GM19025 (cell line): ENCODE measurements at regions not wholly inside any gene's neighbourhood (a gene's known extent, or its start where the extent isn't known, plus 50 kb on each side); places are given as distances from the start of the nearest gene placed in this dataset.

Experiments used
- ATAC-seq: cut with Tn5 transposase; IDR thresholded peaks from one replicate; pipeline ENCODE4 v1.9.1; 2021; ENCODE audit warnings: mild to moderate bottlenecking, low read depth, moderate library complexity; ENCODE audit not compliant: unreplicated experiment

GRCh38 chr9:107994648-107995047, 505.1 kb upstream of the KLF4 start:
- ATAC-seq: no peak

- ATAC-seq: no peak
Measured at GRCh38 chr9:107992271-107992670, 502.7 kb upstream of the KLF4 start.

- no peak for ATAC-seq
Measured at GRCh38 chr9:107991581-107991980, 502.0 kb upstream of the KLF4 start.

GRCh38 chr9:107989544-107989943, 500.0 kb upstream of the KLF4 start:
- no peak for ATAC-seq

DNA sequence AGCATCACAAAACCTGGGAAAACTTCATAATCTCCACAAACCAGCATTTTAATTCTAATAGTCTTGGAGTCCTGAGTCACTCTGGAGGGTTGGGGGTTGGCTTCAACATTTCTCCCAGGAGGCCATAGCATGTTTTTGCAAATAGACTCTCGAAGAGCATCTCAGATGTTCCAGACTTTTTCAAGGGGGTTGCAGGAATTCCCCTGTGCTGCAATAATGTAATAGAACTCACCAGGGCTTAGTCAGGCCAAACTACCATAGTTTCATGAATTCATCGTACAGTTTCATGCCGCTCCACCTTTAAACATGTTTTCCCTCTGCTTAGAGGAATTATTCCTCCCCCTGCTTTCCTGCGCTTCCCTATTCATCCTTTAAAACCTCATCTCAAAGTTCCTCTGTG, 499.5 kb upstream of the KLF4 start:
- no peak for ATAC-seq

DNA sequence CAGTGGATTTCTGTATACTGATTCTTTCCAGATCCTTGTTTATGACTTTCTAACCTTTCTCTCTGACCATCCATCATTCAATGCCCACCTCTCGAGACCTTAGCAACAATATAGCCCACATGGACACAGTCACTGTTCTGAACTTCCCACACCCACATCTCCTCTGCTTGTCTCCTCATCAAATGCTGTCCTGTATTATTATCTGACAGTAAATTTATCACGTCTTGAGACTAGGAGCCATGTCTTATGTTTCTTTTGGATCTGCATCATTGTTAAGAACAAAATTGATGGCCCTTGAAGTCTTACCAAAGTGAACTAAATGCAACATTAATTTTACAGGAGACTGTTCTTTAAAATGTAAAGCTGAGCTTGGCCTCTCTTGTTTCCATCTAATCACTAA, 495.4 kb upstream of the KLF4 start:
- ATAC-seq: no peak

DNA sequence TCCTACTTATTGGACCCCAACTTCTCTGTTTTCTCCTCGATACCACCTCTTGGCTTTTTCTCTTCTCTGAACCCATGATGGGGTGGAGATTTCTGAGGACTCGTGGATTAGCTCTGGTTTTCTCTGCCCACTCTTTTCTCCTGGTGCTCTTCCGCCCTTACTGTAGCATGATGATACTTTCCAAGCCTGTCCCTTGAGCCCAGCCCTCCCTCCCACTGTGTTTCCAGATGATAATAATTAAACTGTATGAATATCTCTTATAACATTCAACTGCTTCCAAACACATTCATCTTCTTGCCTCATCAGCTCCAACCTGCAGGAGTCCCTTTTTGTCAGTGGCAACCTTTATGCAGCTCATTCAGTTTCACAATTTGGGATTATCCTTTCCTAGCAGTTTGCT, 494.2 kb upstream of the KLF4 start:
- no peak for ATAC-seq

- no peak for ATAC-seq
Measured at GRCh38 chr9:107983181-107983603, 493.6 kb upstream of the KLF4 start.

DNA sequence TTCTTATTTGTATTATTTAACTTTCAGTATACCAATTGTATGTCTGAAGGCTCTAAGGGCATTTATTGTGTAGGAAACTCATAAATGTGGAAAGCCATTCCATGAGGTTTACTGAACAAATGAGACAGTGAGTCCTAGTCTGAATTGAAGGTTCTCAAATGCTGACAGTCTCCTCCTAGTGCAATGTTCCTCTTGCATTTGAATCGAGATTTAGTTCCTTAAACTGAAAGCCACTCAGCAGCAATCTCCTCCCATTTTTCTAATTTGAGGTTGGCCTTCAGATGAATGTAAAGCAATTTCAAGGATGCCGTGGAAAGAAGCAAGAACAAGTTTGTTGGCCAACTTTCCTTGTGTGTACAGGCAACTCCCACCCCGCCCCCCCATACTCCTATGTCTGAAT, 493.2 kb upstream of the KLF4 start:
- no peak for ATAC-seq

- no peak for ATAC-seq
Measured at GRCh38 chr9:107982001-107982400, 492.4 kb upstream of the KLF4 start.

GRCh38 chr9:107980984-107981383, 491.4 kb upstream of the KLF4 start:
- ATAC-seq: no peak

GRCh38 chr9:107976767-107977166, 487.2 kb upstream of the KLF4 start:
- ATAC-seq: no peak

DNA sequence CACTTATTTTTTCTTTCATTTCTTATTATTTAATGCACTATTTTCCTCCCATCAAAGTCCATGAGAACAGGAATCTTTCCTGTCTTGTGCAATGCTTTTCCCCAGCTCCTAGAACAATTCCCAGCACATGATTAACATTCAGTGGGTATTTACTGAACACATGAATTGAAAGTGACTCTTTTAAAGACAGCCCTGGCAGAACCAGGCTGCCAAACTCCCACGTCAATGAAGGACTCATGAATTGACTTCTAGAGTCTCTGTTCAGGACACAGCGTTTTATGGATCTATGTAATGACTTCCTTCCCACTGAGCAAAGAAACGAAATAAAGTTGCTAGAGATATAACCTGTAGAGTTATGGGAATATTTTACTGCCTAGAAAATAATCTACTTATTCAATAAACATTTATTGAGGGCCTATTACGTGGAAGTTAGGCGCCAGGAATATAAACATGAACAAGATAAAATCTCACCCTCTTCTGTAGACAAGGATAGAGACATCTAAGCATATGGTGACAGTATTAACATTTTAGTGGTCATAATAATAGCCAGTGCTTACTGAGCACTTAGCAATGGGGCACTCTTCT, 485.9 kb upstream of the KLF4 start:
- ATAC-seq: no peak

- ATAC-seq: no peak
Measured at GRCh38 chr9:107973451-107973850, 483.9 kb upstream of the KLF4 start.

GRCh38 chr9:107972346-107972745, 482.8 kb upstream of the KLF4 start:
- ATAC-seq: no peak

- no peak for ATAC-seq
Measured at GRCh38 chr9:107971241-107971640, 481.7 kb upstream of the KLF4 start.

GRCh38 chr9:107970726-107971125, 481.2 kb upstream of the KLF4 start:
- no peak for ATAC-seq

- ATAC-seq: no peak
Measured at GRCh38 chr9:107969727-107970126, 480.2 kb upstream of the KLF4 start.

- ATAC-seq: no peak
Measured at GRCh38 chr9:107969141-107969540, 479.6 kb upstream of the KLF4 start.

GRCh38 chr9:107963246-107963645, 473.7 kb upstream of the KLF4 start:
- no peak for ATAC-seq

DNA sequence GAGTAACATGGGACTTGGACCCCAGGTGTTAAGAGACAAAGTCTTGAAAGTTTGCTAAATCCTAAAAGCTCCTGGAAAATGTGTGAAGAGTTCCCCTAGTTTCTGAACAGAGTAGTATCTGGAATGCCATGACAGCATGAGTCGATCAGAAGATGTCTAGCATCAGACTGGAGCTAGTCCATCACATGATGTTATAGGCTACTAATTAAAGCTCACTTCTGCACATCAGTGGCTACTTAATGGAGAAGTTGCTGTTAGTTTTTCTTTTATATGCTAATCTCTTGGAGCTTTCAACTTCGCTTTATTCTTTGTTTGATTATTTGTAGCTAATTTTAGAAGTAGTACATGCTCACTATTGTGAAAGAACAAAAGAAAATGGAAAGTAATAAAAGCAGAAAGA, 471.3 kb upstream of the KLF4 start:
- ATAC-seq: no peak

DNA sequence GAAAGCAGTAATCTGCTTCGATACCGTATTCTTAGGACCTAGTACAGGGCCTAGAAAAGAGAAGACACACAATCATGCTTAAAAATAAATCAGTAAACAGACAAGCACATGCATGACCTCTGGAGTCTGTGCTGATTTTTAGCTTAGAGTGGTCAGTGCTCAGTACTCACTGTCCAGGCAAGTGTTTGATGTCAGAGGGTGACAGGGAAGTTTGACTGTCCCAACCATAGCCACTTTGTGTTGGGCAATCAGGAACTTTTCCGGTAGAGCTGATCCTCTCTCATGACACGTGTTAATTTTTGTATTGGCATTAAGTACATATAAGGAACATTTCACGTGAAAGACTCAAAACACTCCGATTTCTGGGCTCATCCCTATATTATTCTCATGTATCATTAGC, 464.7 kb upstream of the KLF4 start:
- ATAC-seq: no peak

DNA sequence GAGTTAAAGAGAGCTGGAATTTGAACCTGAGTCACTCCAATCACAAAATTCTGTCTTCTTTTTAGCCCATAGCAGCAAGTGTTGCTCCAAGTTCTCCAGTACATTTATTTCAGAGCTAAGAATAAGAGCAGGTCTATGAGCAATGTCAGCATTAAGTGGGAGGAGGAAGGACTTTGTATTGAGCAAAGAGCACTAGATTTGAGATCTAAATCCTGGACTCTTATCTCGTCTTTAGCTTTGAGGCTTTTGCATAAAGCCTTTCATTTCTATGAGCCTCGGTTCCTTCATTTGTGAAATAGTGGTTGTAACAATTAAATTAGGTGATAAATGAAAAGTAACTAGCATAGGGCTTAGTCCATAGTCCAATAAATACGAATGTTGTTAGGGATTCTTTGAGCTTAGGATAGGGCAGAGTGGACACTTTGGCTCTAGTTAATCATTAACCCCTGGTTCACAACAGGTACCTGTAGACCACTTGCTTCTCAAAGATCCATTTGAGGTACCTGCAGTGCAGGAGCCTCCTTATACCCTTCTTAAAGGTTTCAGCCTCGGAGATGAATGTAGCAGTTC, 464.1 kb upstream of the KLF4 start:
- no peak for ATAC-seq
